ENCODE measurements at regions not wholly inside any gene's neighbourhood (a gene's known extent, or its start where the extent isn't known, plus 50 kb on each side); places are given as distances from the start of the nearest gene placed in this dataset.

- Histone ChIP-seq H4K20me1 (ENCODE audit: control insufficient read depth, extremely low read depth, insufficient read depth, low read length) (no peaks in the 10 kb centered on the region), H2AFZ (ENCODE audit: low read length) (no peak overlapping the region), H3K4me1 (ENCODE audit: control insufficient read depth, extremely low read depth, insufficient read depth, low read length) (no peaks in the 10 kb centered on the region), H3K27me3 (ENCODE audit: control insufficient read depth, insufficient read depth, low read length) (no peaks in the 10 kb centered on the region), H3K9me3 (ENCODE audit: control insufficient read depth, insufficient read depth, low read depth, low read length) (no peaks in the 10 kb centered on the region), H3K79me2 (ENCODE audit: control insufficient read depth, insufficient read depth, low read length) (no peaks in the 10 kb centered on the region), H3K4me3 (replicated peaks in 1 of 4; ENCODE audit: control extremely low read depth in 1 of 4, insufficient read depth in 1 of 4, low read depth in 3 of 4, low read length in 4 of 4) (no peak overlapping the region), H3K36me3 (ENCODE audit: control insufficient read depth, insufficient read depth, low read length) (no peaks in the 10 kb centered on the region), H3K27ac (ENCODE audit: insufficient read depth, low read length) (no peak overlapping the region), H3K9ac (ENCODE audit: insufficient read depth, low read length) (no peak overlapping the region), H3K4me2 (ENCODE audit: extremely low read depth, insufficient read depth, low read length) (no peak overlapping the region)
- TF ChIP-seq, protein P1, sequence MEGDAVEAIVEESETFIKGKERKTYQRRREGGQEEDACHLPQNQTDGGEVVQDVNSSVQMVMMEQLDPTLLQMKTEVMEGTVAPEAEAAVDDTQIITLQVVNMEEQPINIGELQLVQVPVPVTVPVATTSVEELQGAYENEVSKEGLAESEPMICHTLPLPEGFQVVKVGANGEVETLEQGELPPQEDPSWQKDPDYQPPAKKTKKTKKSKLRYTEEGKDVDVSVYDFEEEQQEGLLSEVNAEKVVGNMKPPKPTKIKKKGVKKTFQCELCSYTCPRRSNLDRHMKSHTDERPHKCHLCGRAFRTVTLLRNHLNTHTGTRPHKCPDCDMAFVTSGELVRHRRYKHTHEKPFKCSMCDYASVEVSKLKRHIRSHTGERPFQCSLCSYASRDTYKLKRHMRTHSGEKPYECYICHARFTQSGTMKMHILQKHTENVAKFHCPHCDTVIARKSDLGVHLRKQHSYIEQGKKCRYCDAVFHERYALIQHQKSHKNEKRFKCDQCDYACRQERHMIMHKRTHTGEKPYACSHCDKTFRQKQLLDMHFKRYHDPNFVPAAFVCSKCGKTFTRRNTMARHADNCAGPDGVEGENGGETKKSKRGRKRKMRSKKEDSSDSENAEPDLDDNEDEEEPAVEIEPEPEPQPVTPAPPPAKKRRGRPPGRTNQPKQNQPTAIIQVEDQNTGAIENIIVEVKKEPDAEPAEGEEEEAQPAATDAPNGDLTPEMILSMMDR (conservative IDR thresholded peaks at IDR 0.05 in 1 of 2, IDR thresholded peaks at IDR 0.05 in 1 of 2; ENCODE audit: low read depth in 1 of 2, low read length in 2 of 2): no peak
- TF ChIP-seq EZH2 (IDR thresholded peaks at IDR 0.05; ENCODE audit: low read length, missing control alignments): no peak
- no peak for DNase-seq (ENCODE audit: low read depth in 2 of 2)
Measured at GRCh38 chr10:3385487-3385886, 212.9 kb upstream of the PITRM1 start.

DNA sequence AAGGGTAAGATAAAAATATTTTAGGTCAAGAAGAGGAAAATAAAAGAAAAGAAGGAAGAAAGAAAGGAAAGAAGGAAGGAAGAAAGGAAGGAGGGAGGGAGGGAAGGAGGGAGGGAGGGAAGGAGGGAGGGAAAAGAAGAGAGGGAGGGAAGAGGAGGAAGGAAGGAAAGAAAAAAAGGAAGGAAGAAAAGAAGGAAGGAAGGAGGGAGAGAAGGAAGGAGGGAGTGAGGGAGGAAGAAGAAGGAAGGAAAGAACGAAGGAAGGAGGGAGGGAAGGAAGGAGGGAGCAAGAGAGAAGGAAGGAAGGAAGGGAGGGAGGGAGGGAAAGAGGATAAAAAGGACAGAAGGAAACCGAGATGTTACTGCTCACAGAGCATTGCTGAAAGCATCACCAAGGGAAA lies 209.5 kb upstream of the PITRM1 start:
- Histone ChIP-seq H3K36me3 (ENCODE audit: control insufficient read depth, insufficient read depth, low read length) (no peaks in the 10 kb centered on the region), H3K27me3 (ENCODE audit: control insufficient read depth, insufficient read depth, low read length) (no peaks in the 10 kb centered on the region), H3K4me2 (ENCODE audit: extremely low read depth, insufficient read depth, low read length) (no peak overlapping the region), H3K4me3 (replicated peaks in 1 of 4; ENCODE audit: control extremely low read depth in 1 of 4, insufficient read depth in 1 of 4, low read depth in 3 of 4, low read length in 4 of 4) (no peak overlapping the region), H3K9me3 (ENCODE audit: control insufficient read depth, insufficient read depth, low read depth, low read length) (no peaks in the 10 kb centered on the region), H4K20me1 (ENCODE audit: control insufficient read depth, extremely low read depth, insufficient read depth, low read length) (no peaks in the 10 kb centered on the region), H3K27ac (ENCODE audit: insufficient read depth, low read length) (no peak overlapping the region), H3K9ac (ENCODE audit: insufficient read depth, low read length) (no peak overlapping the region), H3K79me2 (ENCODE audit: control insufficient read depth, insufficient read depth, low read length) (no peaks in the 10 kb centered on the region), H3K4me1 (ENCODE audit: control insufficient read depth, extremely low read depth, insufficient read depth, low read length) (no peaks in the 10 kb centered on the region), H2AFZ (ENCODE audit: low read length) (no peak overlapping the region)
- DNase-seq (ENCODE audit: low read depth in 2 of 2): no peak
- TF ChIP-seq, protein P1 (conservative IDR thresholded peaks at IDR 0.05 in 1 of 2, IDR thresholded peaks at IDR 0.05 in 1 of 2; ENCODE audit: low read depth in 1 of 2, low read length in 2 of 2): no peak
- no peak for TF ChIP-seq EZH2 (IDR thresholded peaks at IDR 0.05; ENCODE audit: low read length, missing control alignments)

DNA sequence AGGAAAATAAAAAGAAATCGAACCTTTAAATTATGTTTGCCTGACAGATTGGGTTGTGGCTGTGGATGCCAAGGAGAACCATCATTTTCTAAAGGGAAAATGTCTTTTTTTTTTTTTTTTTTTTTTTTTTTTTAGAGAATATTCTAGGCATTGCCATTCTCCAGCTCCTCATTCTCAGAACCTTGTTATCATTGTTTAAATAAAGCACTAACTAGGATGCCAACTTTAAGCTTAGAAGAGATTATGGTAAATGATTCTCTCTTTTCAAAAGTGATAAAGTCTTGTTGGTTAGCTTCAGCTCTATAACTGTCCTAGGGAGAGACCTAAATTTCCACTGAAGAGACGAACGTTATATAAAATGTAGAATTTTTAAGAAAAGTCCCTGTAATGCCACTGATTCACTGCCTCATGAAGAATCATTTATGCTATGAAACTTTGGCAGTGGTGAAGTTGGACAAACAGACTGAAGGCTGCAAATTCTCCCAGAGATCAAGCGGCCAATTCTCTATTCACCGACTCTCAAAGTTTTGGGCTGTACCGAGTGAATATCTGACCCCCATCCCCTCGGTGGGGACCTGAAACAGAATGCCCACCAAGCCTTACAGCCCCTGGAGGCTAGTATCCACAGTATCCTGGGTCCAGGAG lies 207.9 kb upstream of the PITRM1 start:
- no peak for DNase-seq (ENCODE audit: low read depth in 2 of 2)
- H3K79me2 ChIP-seq (ENCODE audit: control insufficient read depth, insufficient read depth, low read length): no peaks in the 10 kb centered on the region
- H3K4me3 ChIP-seq (replicated peaks in 1 of 4; ENCODE audit: control extremely low read depth in 1 of 4, insufficient read depth in 1 of 4, low read depth in 3 of 4, low read length in 4 of 4): no peak overlapping the region
- no peak overlapping the region for H2AFZ ChIP-seq (ENCODE audit: low read length)
- H3K9ac ChIP-seq (ENCODE audit: insufficient read depth, low read length): no peak overlapping the region
- no peak overlapping the region for H3K4me2 ChIP-seq (ENCODE audit: extremely low read depth, insufficient read depth, low read length)
- no peaks in the 10 kb centered on the region for H3K36me3 ChIP-seq (ENCODE audit: control insufficient read depth, insufficient read depth, low read length)
- no peaks in the 10 kb centered on the region for H4K20me1 ChIP-seq (ENCODE audit: control insufficient read depth, extremely low read depth, insufficient read depth, low read length)
- no peak overlapping the region for H3K27ac ChIP-seq (ENCODE audit: insufficient read depth, low read length)
- H3K27me3 ChIP-seq (ENCODE audit: control insufficient read depth, insufficient read depth, low read length): no peaks in the 10 kb centered on the region
- TF ChIP-seq, protein P1 (conservative IDR thresholded peaks at IDR 0.05 in 1 of 2, IDR thresholded peaks at IDR 0.05 in 1 of 2; ENCODE audit: low read depth in 1 of 2, low read length in 2 of 2): no peak
- no peak for TF ChIP-seq EZH2 (IDR thresholded peaks at IDR 0.05; ENCODE audit: low read length, missing control alignments)
- H3K4me1 ChIP-seq (ENCODE audit: control insufficient read depth, extremely low read depth, insufficient read depth, low read length): no peaks in the 10 kb centered on the region
- no peaks in the 10 kb centered on the region for H3K9me3 ChIP-seq (ENCODE audit: control insufficient read depth, insufficient read depth, low read depth, low read length)
